GM19372 (cell line): ENCODE measurements at regions not wholly inside any gene's neighbourhood (a gene's known extent, or its start where the extent isn't known, plus 50 kb on each side); places are given as distances from the start of the nearest gene placed in this dataset.

Source experiments
- ATAC-seq: cut with Tn5 transposase; IDR thresholded peaks from one replicate; pipeline ENCODE4 v1.9.1; 2021; ENCODE audit warnings: mild to moderate bottlenecking, low read depth, moderate library complexity; ENCODE audit not compliant: unreplicated experiment

- no peak for ATAC-seq
Measured at GRCh38 chr21:27246741-27247140, 279.9 kb upstream of the ADAMTS5 start.

- no peak for ATAC-seq
Measured at GRCh38 chr21:27244776-27245175, 277.9 kb upstream of the ADAMTS5 start.

GRCh38 chr21:27244352-27244751, 277.5 kb upstream of the ADAMTS5 start:
- no peak for ATAC-seq

- ATAC-seq, result no peak
Measured at GRCh38 chr21:27240839-27241238, 274.0 kb upstream of the ADAMTS5 start.

GRCh38 chr21:27233514-27234115, 266.7 kb upstream of the ADAMTS5 start:
- no peak for ATAC-seq

GRCh38 chr21:27225940-27226339, 259.1 kb upstream of the ADAMTS5 start:
- no peak for ATAC-seq

GRCh38 chr21:27225151-27225550, 258.3 kb upstream of the ADAMTS5 start:
- no peak for ATAC-seq

- no peak for ATAC-seq
Measured at GRCh38 chr21:27224169-27224568, 257.3 kb upstream of the ADAMTS5 start.

GRCh38 chr21:27221077-27221476, 254.2 kb upstream of the ADAMTS5 start:
- no peak for ATAC-seq

GRCh38 chr21:27220416-27220815, 253.5 kb upstream of the ADAMTS5 start:
- ATAC-seq, result no peak

GRCh38 chr21:27219068-27219467, 252.2 kb upstream of the ADAMTS5 start:
- ATAC-seq, result no peak

GRCh38 chr21:27213303-27213702, 246.4 kb upstream of the ADAMTS5 start:
- no peak for ATAC-seq

GRCh38 chr21:27212441-27212840, 245.6 kb upstream of the ADAMTS5 start:
- ATAC-seq, result no peak

- ATAC-seq, result no peak
Measured at GRCh38 chr21:27209546-27209945, 242.7 kb upstream of the ADAMTS5 start.

GRCh38 chr21:27206368-27206982, 239.6 kb upstream of the ADAMTS5 start:
- ATAC-seq, result no peak

- no peak for ATAC-seq
Measured at GRCh38 chr21:27202301-27202700, 235.4 kb upstream of the ADAMTS5 start.

GRCh38 chr21:27201197-27201596, 234.3 kb upstream of the ADAMTS5 start:
- no peak for ATAC-seq

- ATAC-seq, result no peak
Measured at GRCh38 chr21:27196651-27197050, 229.8 kb upstream of the ADAMTS5 start.

GRCh38 chr21:27192281-27192949, 225.5 kb upstream of the ADAMTS5 start:
- no peak for ATAC-seq

GRCh38 chr21:27190601-27191000, 223.7 kb upstream of the ADAMTS5 start:
- no peak for ATAC-seq

GRCh38 chr21:27189870-27190269, 223.0 kb upstream of the ADAMTS5 start:
- ATAC-seq, result no peak

GRCh38 chr21:27173053-27173452, 206.2 kb upstream of the ADAMTS5 start:
- ATAC-seq, result no peak
